IPS-11a (cell line): ENCODE measurements at regions not wholly inside any gene's neighbourhood (a gene's known extent, or its start where the extent isn't known, plus 50 kb on each side); places are given as distances from the start of the nearest gene placed in this dataset.
"Not testable (repeated sequence)": the region's sequence is repeated elsewhere in the genome, so short reads cannot be mapped to it uniquely, and the experiment has no call there.

Experiments used
- H3K4me3 ChIP-seq: one replicate; pipeline ENCODE4 v1.5.1; 2013; ENCODE audit warnings: low read depth, low read length, control low read depth

GRCh38 chr12:83784298-83784890 is 1097.7 kb downstream of the TMTC2 start:
- H3K4me3 ChIP-seq: no peak overlapping the region

GRCh38 chr12:83779526-83779925 is 1092.8 kb downstream of the TMTC2 start:
- H3K4me3 ChIP-seq: no peak overlapping the region

GRCh38 chr12:83769151-83769550 is 1082.4 kb downstream of the TMTC2 start:
- H3K4me3 ChIP-seq: no peak overlapping the region

- H3K4me3 ChIP-seq: no peak overlapping the region
Measured at GRCh38 chr12:83767723-83768122, 1081.0 kb downstream of the TMTC2 start.

GRCh38 chr12:83763425-83763824 is 1076.7 kb downstream of the TMTC2 start:
- H3K4me3 ChIP-seq: no peak overlapping the region

GRCh38 chr12:83759906-83760305 is 1073.2 kb downstream of the TMTC2 start:
- H3K4me3 ChIP-seq: no peak overlapping the region

GRCh38 chr12:83758888-83759631 is 1072.4 kb downstream of the TMTC2 start:
- H3K4me3 ChIP-seq: no peak overlapping the region

GRCh38 chr12:83753904-83754303 is 1067.2 kb downstream of the TMTC2 start:
- H3K4me3 ChIP-seq: no peak overlapping the region

- H3K4me3 ChIP-seq: no peak overlapping the region
Measured at GRCh38 chr12:83753205-83753604, 1066.5 kb downstream of the TMTC2 start.

- H3K4me3 ChIP-seq: no peak overlapping the region
Measured at GRCh38 chr12:83739607-83740006, 1052.9 kb downstream of the TMTC2 start.

GRCh38 chr12:83710851-83711250 is 1024.1 kb downstream of the TMTC2 start:
- no peak overlapping the region for H3K4me3 ChIP-seq

- no peak overlapping the region for H3K4me3 ChIP-seq
Measured at GRCh38 chr12:83709899-83710298, 1023.2 kb downstream of the TMTC2 start.

- no peak overlapping the region for H3K4me3 ChIP-seq
Measured at GRCh38 chr12:83700838-83701237, 1014.1 kb downstream of the TMTC2 start.

GRCh38 chr12:83696311-83696710 is 1009.6 kb downstream of the TMTC2 start:
- not testable (repeated sequence) for H3K4me3 ChIP-seq

GRCh38 chr12:83691730-83692129 is 1005.0 kb downstream of the TMTC2 start:
- no peak overlapping the region for H3K4me3 ChIP-seq

- H3K4me3 ChIP-seq: no peak overlapping the region
Measured at GRCh38 chr12:83690465-83690864, 1003.8 kb downstream of the TMTC2 start.

GRCh38 chr12:83689333-83689732 is 1002.6 kb downstream of the TMTC2 start:
- H3K4me3 ChIP-seq: no peak overlapping the region

- no peak overlapping the region for H3K4me3 ChIP-seq
Measured at GRCh38 chr12:83676781-83677295, 990.1 kb downstream of the TMTC2 start.

- no peak overlapping the region for H3K4me3 ChIP-seq
Measured at GRCh38 chr12:83666690-83667089, 980.0 kb downstream of the TMTC2 start.

- H3K4me3 ChIP-seq: no peak overlapping the region
Measured at GRCh38 chr12:83665634-83666218, 979.0 kb downstream of the TMTC2 start.

- no peak overlapping the region for H3K4me3 ChIP-seq
Measured at GRCh38 chr12:83664650-83665049, 977.9 kb downstream of the TMTC2 start.

- H3K4me3 ChIP-seq: no peak overlapping the region
Measured at GRCh38 chr12:83660727-83661358, 974.1 kb downstream of the TMTC2 start.
